ENCODE measurements at regions not wholly inside any gene's neighbourhood (a gene's known extent, or its start where the extent isn't known, plus 50 kb on each side); places are given as distances from the start of the nearest gene placed in this dataset.

- TF ChIP-seq CTCF (conservative IDR thresholded peaks at IDR 0.05; ENCODE audit: low read depth, low read length), result no peak
- TF ChIP-seq MAZ (IDR thresholded peaks at IDR 0.05; ENCODE audit: borderline replicate concordance, low read depth, low read length), result no peak
- TF ChIP-seq POLR2A (IDR thresholded peaks at IDR 0.05; ENCODE audit: low read depth, low read length), result no peak
These were observed 261.2 kb upstream of the MAN1A1 start for GRCh38 chr6:119610754-119611153.

Data from IMR-90 (cell line).